ENCODE measurements at regions not wholly inside any gene's neighbourhood (a gene's known extent, or its start where the extent isn't known, plus 50 kb on each side); places are given as distances from the start of the nearest gene placed in this dataset.

- no peak for DNase-seq (ENCODE audit: low read depth, low spot score)
These were observed 168.0 kb upstream of the NOX3 start for GRCh38 chr6:155623450-155624178.

- no peak for DNase-seq (ENCODE audit: low read depth, low spot score)
These were observed 159.0 kb upstream of the NOX3 start for GRCh38 chr6:155614606-155615005.

GRCh38 chr6:155611742-155612141 lies 156.1 kb upstream of the NOX3 start:
- no peak for DNase-seq (ENCODE audit: low read depth, low spot score)

- no peak for DNase-seq (ENCODE audit: low read depth, low spot score)
These were observed 149.4 kb upstream of the NOX3 start for GRCh38 chr6:155604991-155605390.

GRCh38 chr6:155599561-155599960 lies 143.9 kb upstream of the NOX3 start:
- no peak for DNase-seq (ENCODE audit: low read depth, low spot score)

GRCh38 chr6:155599160-155599559 lies 143.5 kb upstream of the NOX3 start:
- no peak for DNase-seq (ENCODE audit: low read depth, low spot score)

- no peak for DNase-seq (ENCODE audit: low read depth, low spot score)
These were observed 139.6 kb upstream of the NOX3 start for GRCh38 chr6:155595284-155595683.

GRCh38 chr6:155591741-155592140 lies 136.1 kb upstream of the NOX3 start:
- DNase-seq (ENCODE audit: low read depth, low spot score): no peak

- no peak for DNase-seq (ENCODE audit: low read depth, low spot score)
These were observed 133.6 kb upstream of the NOX3 start for GRCh38 chr6:155589190-155589589.

GRCh38 chr6:155587817-155588216 lies 132.2 kb upstream of the NOX3 start:
- DNase-seq (ENCODE audit: low read depth, low spot score): no peak

GRCh38 chr6:155586090-155586489 lies 130.5 kb upstream of the NOX3 start:
- no peak for DNase-seq (ENCODE audit: low read depth, low spot score)

- DNase-seq (ENCODE audit: low read depth, low spot score): no peak
These were observed 128.4 kb upstream of the NOX3 start for GRCh38 chr6:155584006-155584405.

- DNase-seq (ENCODE audit: low read depth, low spot score): no peak
These were observed 126.7 kb upstream of the NOX3 start for GRCh38 chr6:155582016-155582991.

- DNase-seq (ENCODE audit: low read depth, low spot score): no peak
These were observed 125.3 kb upstream of the NOX3 start for GRCh38 chr6:155580904-155581303.

GRCh38 chr6:155578251-155578650 lies 122.6 kb upstream of the NOX3 start:
- no peak for DNase-seq (ENCODE audit: low read depth, low spot score)

- DNase-seq (ENCODE audit: low read depth, low spot score): no peak
These were observed 106.3 kb upstream of the NOX3 start for GRCh38 chr6:155561966-155562364.

GRCh38 chr6:155561257-155561965 lies 105.8 kb upstream of the NOX3 start:
- no peak for DNase-seq (ENCODE audit: low read depth, low spot score)

GRCh38 chr6:155549928-155550327 lies 94.3 kb upstream of the NOX3 start:
- no peak for DNase-seq (ENCODE audit: low read depth, low spot score)

GRCh38 chr6:155549028-155549798 lies 93.6 kb upstream of the NOX3 start:
- no peak for DNase-seq (ENCODE audit: low read depth, low spot score)

GRCh38 chr6:155548576-155548975 lies 92.9 kb upstream of the NOX3 start:
- no peak for DNase-seq (ENCODE audit: low read depth, low spot score)

- no peak for DNase-seq (ENCODE audit: low read depth, low spot score)
These were observed 89.0 kb upstream of the NOX3 start for GRCh38 chr6:155544677-155545076.
